Endothelial cell of umbilical vein (primary cell): ENCODE measurements at regions not wholly inside any gene's neighbourhood (a gene's known extent, or its start where the extent isn't known, plus 50 kb on each side); places are given as distances from the start of the nearest gene placed in this dataset.

ENCODE experiments used
- BruUV-seq: library from RNA; stranded (reverse); fragments of 400-500 nt; replicated peaks from 2 replicates; lab custom pipeline; 2021; lab: Mats Ljungman, UMichigan
- CTCF ChIA-PET: fragments of 300-600, 350-600 bp; sonication (Branson Sonifier 250); formaldehyde crosslinking; loops from one replicate; lab custom pipeline; 2021; ENCODE audit warnings: antibody characterized with exemption, inconsistent platforms; lab: Charles Lee
- POLR2A ChIA-PET: fragments of 300-600, 350-600 bp; sonication (Branson Sonifier 250); formaldehyde crosslinking; loops from one replicate; lab custom pipeline; 2021; ENCODE audit warnings: antibody characterized with exemption, inconsistent platforms; lab: Charles Lee
- DNase-seq: peaks from one replicate; pipeline ENCODE4 v3.0.0-alpha.2; 2011; ENCODE audit warnings: low read depth, low spot score
- FAIRE-seq: peaks from 2 replicates; lab custom pipeline; 2011; peaks lifted over from hg19 to GRCh38; lab: Jason Lieb, UNC
- H2AFZ ChIP-seq: 2 replicates; pipeline ENCODE4 v1.6.0; 2012; ENCODE audit warnings: low read depth, low read length, control low read depth, inconsistent platforms
- H3K27ac ChIP-seq: 2 replicates; pipeline ENCODE4 v1.5.1; 2011; ENCODE audit warnings: low read depth, mild to moderate bottlenecking, control low read depth, low read length, moderate library complexity; ENCODE audit not compliant: insufficient read depth
- H3K27me3 ChIP-seq, 2 experiments: 2 replicates each; pipeline versions ENCODE4 v1.6.0 to v1.6.1; 2011; ENCODE audit warnings: low read length in 2 of 2, mixed read lengths in 1 of 2; ENCODE audit not compliant: control insufficient read depth in 2 of 2, insufficient read depth in 2 of 2
- H3K36me3 ChIP-seq, 2 experiments: 2 replicates in 1 of 2; 3 replicates in 1 of 2; pipeline ENCODE4 v1.5.1; 2011; ENCODE audit warnings: low read length in 2 of 2, mild to moderate bottlenecking in 1 of 2, moderate library complexity in 1 of 2; ENCODE audit not compliant: control insufficient read depth in 2 of 2, insufficient read depth in 2 of 2; ENCODE audit errors: extremely low read depth in 1 of 2
- H3K4me1 ChIP-seq: 3 replicates; pipeline ENCODE4 v1.5.1; 2011; ENCODE audit warnings: mild to moderate bottlenecking, low read length; ENCODE audit not compliant: control insufficient read depth, insufficient read depth; ENCODE audit errors: extremely low read depth
- H3K4me2 ChIP-seq: 2 replicates; pipeline ENCODE4 v1.6.1; 2011; ENCODE audit warnings: low read length, control low read depth, mixed read lengths; ENCODE audit not compliant: insufficient read depth
- H3K4me3 ChIP-seq, 3 experiments: fragments of 200-600 bp in 1 of 3; sonication (generic), shearing (Covaris generic) in 1 of 3; replicated peaks in 1 of 3; 2 replicates each; pipeline ENCODE4 v1.5.1; 2011 to 2016; ENCODE audit warnings: control low read depth in 3 of 3, low read length in 3 of 3, mild to moderate bottlenecking in 2 of 3, inconsistent platforms in 1 of 3, low read depth in 1 of 3, moderate library complexity in 1 of 3; ENCODE audit not compliant: insufficient read depth in 1 of 3
- H3K79me2 ChIP-seq: 2 replicates; pipeline ENCODE4 v1.6.0; 2012; ENCODE audit warnings: low read length, inconsistent platforms; ENCODE audit not compliant: control insufficient read depth, insufficient read depth
- H3K9ac ChIP-seq: replicated peaks from 2 replicates; pipeline ENCODE3; 2011; ENCODE audit warnings: low read length, control low read depth; ENCODE audit not compliant: insufficient read depth; ENCODE audit errors: extremely low read depth
- H3K9me1 ChIP-seq: replicated peaks from 3 replicates; pipeline ENCODE4 v1.6.0; 2011; ENCODE audit warnings: mild to moderate bottlenecking, low read length; ENCODE audit not compliant: control insufficient read depth, insufficient read depth; ENCODE audit errors: extremely low read depth
- H3K9me3 ChIP-seq: replicated peaks from 2 replicates; pipeline ENCODE4 v1.5.1; 2012; ENCODE audit warnings: low read length, inconsistent platforms; ENCODE audit not compliant: control insufficient read depth, insufficient read depth
- H4K20me1 ChIP-seq: replicated peaks from 2 replicates; pipeline ENCODE3; 2011; ENCODE audit warnings: mild to moderate bottlenecking, low read length; ENCODE audit not compliant: control insufficient read depth, insufficient read depth; ENCODE audit errors: extremely low read depth
- CTCF ChIP-seq, 2 donors: IDR thresholded peaks; 1 replicate in 1 of 2; 2 replicates in 1 of 2; pipeline ENCODE4 v1.5.1; 2011; ENCODE audit warnings: low read length in 2 of 2, mild to moderate bottlenecking in 2 of 2, moderate library complexity in 2 of 2, control low read depth in 1 of 2, inconsistent platforms in 1 of 2, low read depth in 1 of 2; ENCODE audit not compliant: insufficient read depth in 1 of 2; ENCODE audit errors: extremely low read depth in 1 of 2
- FOS ChIP-seq: IDR thresholded peaks from 2 replicates; pipeline ENCODE4 v1.6.1; 2011; ENCODE audit warnings: mild to moderate bottlenecking, low read length, moderate library complexity, borderline replicate concordance; ENCODE audit not compliant: insufficient read depth
- GATA2 ChIP-seq: IDR thresholded peaks from 2 replicates; pipeline ENCODE4 v1.7.0; 2011; ENCODE audit warnings: low read depth, mild to moderate bottlenecking, moderate library complexity, mixed read lengths, low read length; ENCODE audit not compliant: insufficient read length, insufficient read depth
- JUN ChIP-seq: IDR thresholded peaks from 2 replicates; pipeline ENCODE4 v1.6.1; 2011; ENCODE audit warnings: borderline replicate concordance, low read depth; ENCODE audit not compliant: insufficient read length, insufficient read depth
- POLR2A ChIP-seq: IDR thresholded peaks from 2 replicates; pipeline ENCODE4 v1.6.1; 2012; ENCODE audit warnings: low read depth, mild to moderate bottlenecking, control low read depth, low read length
- POLR2AphosphoS5 ChIP-seq: IDR thresholded peaks from 2 replicates; pipeline ENCODE4 v1.6.1; 2012; ENCODE audit warnings: low read depth, mild to moderate bottlenecking, control low read depth, low read length, moderate library complexity; ENCODE audit not compliant: insufficient read depth
- dilution Hi-C: fragments of 300-500 bp; cut with MboI; formaldehyde crosslinking; loops from one replicate; pipeline ENCODE4 v1.15.0; 2019; ENCODE audit warnings: low sequenced_read_pairs; ENCODE audit not compliant: extremely low pct_ligation_motif_present
- intact Hi-C: fragments of 100-400 bp; cut with micrococcal nuclease; formaldehyde crosslinking; loops from one replicate; pipeline ENCODE4 v1.10.0; 2022

- intact Hi-C loops (no loop called here), dilution Hi-C loops (no loop called here)
- no peaks in the 10 kb centered on the region for H3K4me1 ChIP-seq
- no peaks in the 10 kb centered on the region for H3K9me1 ChIP-seq
- H3K4me3 ChIP-seq: no peak overlapping the region
- FAIRE-seq (no peak), DNase-seq (no peak)
- CTCF ChIA-PET: no interaction called here
- no peak overlapping the region for H2AFZ ChIP-seq
- H4K20me1 ChIP-seq: no peaks in the 10 kb centered on the region
- peaks cover 2% of the 10 kb centered on the region for H3K9me3 ChIP-seq
- H3K27me3 ChIP-seq: no peaks in the 10 kb centered on the region
- no peaks in the 10 kb centered on the region for H3K79me2 ChIP-seq
- no TSS peak for BruUV-seq
- POLR2A ChIA-PET: no interaction called here
- TF ChIP-seq CTCF (IDR thresholded peaks at IDR 0.05; ENCODE audit: extremely low read depth in 1 of 2, insufficient read depth in 1 of 2, low read depth in 1 of 2, low read length in 2 of 2) (no peak), GATA2 (no peak), POLR2AphosphoS5 (no peak), FOS (no peak), JUN (no peak), POLR2A (no peak)
- H3K36me3 ChIP-seq: no peaks in the 10 kb centered on the region
- H3K27ac ChIP-seq: no peak overlapping the region
- H3K4me2 ChIP-seq: no peak overlapping the region
- no peak overlapping the region for H3K9ac ChIP-seq
Measured at GRCh38 chr2:22481486-22482259, 903.3 kb upstream of the KLHL29 start.
